HG02571 (cell line): ENCODE measurements at regions not wholly inside any gene's neighbourhood (a gene's known extent, or its start where the extent isn't known, plus 50 kb on each side); places are given as distances from the start of the nearest gene placed in this dataset.

ENCODE experiments used
- ATAC-seq: cut with Tn5 transposase; IDR thresholded peaks from one replicate; pipeline ENCODE4 v1.9.1; 2021; ENCODE audit warnings: mild to moderate bottlenecking, moderate library complexity; ENCODE audit not compliant: unreplicated experiment

GRCh38 chr3:106720510-106720909 lies 656.7 kb upstream of the CCDC54 start:
- no peak for ATAC-seq

GRCh38 chr3:106725566-106725965 lies 651.7 kb upstream of the CCDC54 start:
- ATAC-seq, result no peak

- ATAC-seq, result no peak
These were observed 648.7 kb upstream of the CCDC54 start for GRCh38 chr3:106728315-106729098.

- no peak for ATAC-seq
These were observed 647.8 kb upstream of the CCDC54 start for GRCh38 chr3:106729481-106729880.

- ATAC-seq, result no peak
These were observed 646.0 kb upstream of the CCDC54 start for GRCh38 chr3:106731230-106731629.

GRCh38 chr3:106734712-106735111 lies 642.5 kb upstream of the CCDC54 start:
- ATAC-seq, result no peak

- no peak for ATAC-seq
These were observed 640.0 kb upstream of the CCDC54 start for GRCh38 chr3:106737265-106737664.

GRCh38 chr3:106740116-106740515 lies 637.1 kb upstream of the CCDC54 start:
- no peak for ATAC-seq

GRCh38 chr3:106745344-106746168 lies 631.7 kb upstream of the CCDC54 start:
- no peak for ATAC-seq

GRCh38 chr3:106746286-106746685 lies 631.0 kb upstream of the CCDC54 start:
- no peak for ATAC-seq

GRCh38 chr3:106748472-106749262 lies 628.6 kb upstream of the CCDC54 start:
- ATAC-seq, result no peak

- no peak for ATAC-seq
These were observed 627.1 kb upstream of the CCDC54 start for GRCh38 chr3:106750092-106750491.

- no peak for ATAC-seq
These were observed 621.9 kb upstream of the CCDC54 start for GRCh38 chr3:106755336-106755735.

GRCh38 chr3:106756901-106757300 lies 620.3 kb upstream of the CCDC54 start:
- ATAC-seq, result no peak

- ATAC-seq, result no peak
These were observed 618.8 kb upstream of the CCDC54 start for GRCh38 chr3:106758459-106758858.

- no peak for ATAC-seq
These were observed 617.5 kb upstream of the CCDC54 start for GRCh38 chr3:106759731-106760130.

GRCh38 chr3:106765342-106765741 lies 611.9 kb upstream of the CCDC54 start:
- no peak for ATAC-seq

- no peak for ATAC-seq
These were observed 608.2 kb upstream of the CCDC54 start for GRCh38 chr3:106768941-106769480.

GRCh38 chr3:106773795-106774194 lies 603.4 kb upstream of the CCDC54 start:
- no peak for ATAC-seq

- no peak for ATAC-seq
These were observed 594.0 kb upstream of the CCDC54 start for GRCh38 chr3:106783231-106783630.

GRCh38 chr3:106789276-106789675 lies 588.0 kb upstream of the CCDC54 start:
- no peak for ATAC-seq
